Tibial artery (tissue), 4 donors: ENCODE measurements at regions not wholly inside any gene's neighbourhood (a gene's known extent, or its start where the extent isn't known, plus 50 kb on each side); places are given as distances from the start of the nearest gene placed in this dataset.

Source experiments
- DNase-seq, 2 donors: peaks; one replicate each; pipeline ENCODE4 v3.0.0-alpha.2; 2019
- H3K27ac ChIP-seq, 2 donors: fragments of 200-600 bp; sonication (generic) in 1 of 2; 1 replicate in 1 of 2; 2 replicates in 1 of 2; pipeline ENCODE4 v1.5.1; 2018 to 2019; ENCODE audit warnings: mild to moderate bottlenecking in 1 of 2
- H3K27me3 ChIP-seq, 2 donors: fragments of 200-600 bp; sonication (generic) in 1 of 2; one replicate each; pipeline versions ENCODE4 v1.5.1 to v1.6.0; 2016 to 2019
- H3K36me3 ChIP-seq, 3 donors: fragments of 200-600 bp; sonication (generic) in 2 of 3; one replicate each; pipeline ENCODE4 v1.5.1; 2016 to 2019; ENCODE audit warnings: mild to moderate bottlenecking in 2 of 3
- H3K4me1 ChIP-seq, 4 donors: fragments of 200-600 bp; sonication (generic) in 2 of 4; 1 replicate in 3 of 4; 2 replicates in 1 of 4; pipeline ENCODE4 v1.5.1; 2016 to 2019
- H3K4me3 ChIP-seq, 2 donors: fragments of 200-600 bp; sonication (generic) in 1 of 2; 1 replicate in 1 of 2; 2 replicates in 1 of 2; pipeline ENCODE4 v1.5.1; 2018 to 2019; ENCODE audit warnings: mild to moderate bottlenecking in 2 of 2
- H3K9me3 ChIP-seq, 3 donors: fragments of 200-600 bp; sonication (generic) in 1 of 3; one replicate each; pipeline ENCODE4 v1.5.1; 2016 to 2019
- CTCF ChIP-seq, 2 experiments: fragments of 200-600 bp in 1 of 2; fragments of 450-650 bp in 1 of 2; IDR thresholded peaks; one replicate each; pipeline ENCODE4 v1.5.1; 2017 to 2019; ENCODE audit warnings: antibody characterized with exemption in 2 of 2, mild to moderate bottlenecking in 1 of 2, moderate library complexity in 1 of 2
- intact Hi-C: fragments of 100-400 bp; cut with DNase I; formaldehyde crosslinking; loops from one replicate; pipeline ENCODE4 v1.15.0; 2023; ENCODE audit warnings: low total_unique reads

- H3K27me3 ChIP-seq = no peaks in the 10 kb centered on the region
- H3K27ac ChIP-seq = no peak overlapping the region
- no peak for DNase-seq
Observed at GRCh38 chr2:41169744-41170143, 717.9 kb upstream of the SLC8A1 start.

GRCh38 chr2:41170589-41170988 is 718.7 kb upstream of the SLC8A1 start:
- intact Hi-C loops = no loop called here
- H3K4me3 ChIP-seq = no peak overlapping the region
- no peaks in the 10 kb centered on the region for H3K36me3 ChIP-seq
- peaks cover 0 to 4% (median 0%) of the 10 kb centered on the region in 4 donors for H3K4me1 ChIP-seq
- DNase-seq = no peak
- no peak overlapping the region for H3K27ac ChIP-seq
- no peak for TF ChIP-seq CTCF (IDR thresholded peaks at IDR 0.05)
- no peaks in the 10 kb centered on the region for H3K9me3 ChIP-seq
- no peaks in the 10 kb centered on the region for H3K27me3 ChIP-seq

More at GRCh38 chr2:41169744-41170143, 717.9 kb upstream of the SLC8A1 start:
- H3K36me3 ChIP-seq = no peaks in the 10 kb centered on the region
- H3K4me3 ChIP-seq = no peak overlapping the region
- no peak for TF ChIP-seq CTCF (IDR thresholded peaks at IDR 0.05)
- intact Hi-C loops = no loop called here
- H3K9me3 ChIP-seq = no peaks in the 10 kb centered on the region
- H3K4me1 ChIP-seq = peaks cover 0 to 4% (median 0%) of the 10 kb centered on the region in 4 donors

- TF ChIP-seq CTCF (IDR thresholded peaks at IDR 0.05) = no peak
- Histone ChIP-seq H3K36me3 (no peaks in the 10 kb centered on the region), H3K4me3 (no peak overlapping the region), H3K9me3 (no peaks in the 10 kb centered on the region), H3K27me3 (no peaks in the 10 kb centered on the region), H3K27ac (no peak overlapping the region), H3K4me1 (no peaks in the 10 kb centered on the region)
- intact Hi-C loops = no loop called here
- no peak for DNase-seq
Observed at GRCh38 chr2:41180387-41180786, 728.5 kb upstream of the SLC8A1 start.

- peaks cover 0 to 9% (median 6%) of the 10 kb centered on the region in 4 donors for H3K4me1 ChIP-seq
- no peak for TF ChIP-seq CTCF (IDR thresholded peaks at IDR 0.05)
- H3K27ac ChIP-seq = no peak overlapping the region
- H3K36me3 ChIP-seq = no peaks in the 10 kb centered on the region
- DNase-seq = no peak
- no peaks in the 10 kb centered on the region for H3K9me3 ChIP-seq
- intact Hi-C loops = no loop called here
- no peak overlapping the region for H3K4me3 ChIP-seq
- no peaks in the 10 kb centered on the region for H3K27me3 ChIP-seq
Observed at GRCh38 chr2:41182961-41183360, 731.1 kb upstream of the SLC8A1 start.

GRCh38 chr2:41187376-41188122 is 735.7 kb upstream of the SLC8A1 start:
- Histone ChIP-seq H3K4me3 (no peak overlapping the region), H3K27me3 (no peaks in the 10 kb centered on the region), H3K9me3 (no peaks in the 10 kb centered on the region), H3K36me3 (no peaks in the 10 kb centered on the region), H3K4me1 (peaks cover 0 to 12% (median 6%) of the 10 kb centered on the region in 4 donors), H3K27ac (peak overlapping the region in 1 of 2 donors; percentile 3)
- intact Hi-C loops = no loop called here
- no peak for TF ChIP-seq CTCF (IDR thresholded peaks at IDR 0.05)
- DNase-seq = no peak
